ENCODE measurements at regions not wholly inside any gene's neighbourhood (a gene's known extent, or its start where the extent isn't known, plus 50 kb on each side); places are given as distances from the start of the nearest gene placed in this dataset.

- POLR2A ChIA-PET: no interaction called here
- no peaks in the 10 kb centered on the region; the same call in 1 of the 2 replicates for H3K27me3 Mint-ChIP-seq (ENCODE audit: low read depth)
- H3K4me1 Mint-ChIP-seq: peaks cover 5% of the 10 kb centered on the region
- H3K9me3 Mint-ChIP-seq: peaks cover 44% of the 10 kb centered on the region
- ATAC-seq: no peak
- H3K27ac Mint-ChIP-seq: no peak overlapping the region
- TF ChIP-seq FOXJ3 (CRISPR knock-in tag; IDR thresholded peaks at IDR 0.05; ENCODE audit: borderline replicate concordance) (no peak), PRRX2 (CRISPR knock-in tag; IDR thresholded peaks at IDR 0.05) (no peak), ETV6 (CRISPR knock-in tag; IDR thresholded peaks at IDR 0.05) (no peak), SMAD4 (CRISPR knock-in tag; IDR thresholded peaks at IDR 0.05) (no peak)
- no peak overlapping the region for H3K4me3 Mint-ChIP-seq
- no peak for DNase-seq (ENCODE audit: low spot score)
- H3K36me3 Mint-ChIP-seq: peaks cover 33% of the 10 kb centered on the region
- CTCF ChIA-PET: no interaction called here
Observed at GRCh38 chr21:27515676-27516075, 548.8 kb upstream of the ADAMTS5 start.

- no peaks in the 10 kb centered on the region; the same call in 1 of the 2 replicates for H3K27me3 Mint-ChIP-seq (ENCODE audit: low read depth)
- H3K36me3 Mint-ChIP-seq: peaks cover 23% of the 10 kb centered on the region
- ATAC-seq (no peak), DNase-seq (ENCODE audit: low spot score) (no peak)
- TF ChIP-seq ZNF423 (CRISPR knock-in tag; IDR thresholded peaks at IDR 0.05) (no peak), MYBL2 (CRISPR knock-in tag; IDR thresholded peaks at IDR 0.05) (no peak), NR3C1 (CRISPR knock-in tag; conservative IDR thresholded peaks at IDR 0.05; ENCODE audit: low read depth) (no peak), E2F1 (CRISPR knock-in tag; IDR thresholded peaks at IDR 0.05) (no peak), NR1H2 (CRISPR knock-in tag; IDR thresholded peaks at IDR 0.05) (no peak), PRDM15 (CRISPR knock-in tag; IDR thresholded peaks at IDR 0.05) (no peak), FOXP1 (CRISPR knock-in tag; IDR thresholded peaks at IDR 0.05; ENCODE audit: borderline replicate concordance) (no peak), JUN (CRISPR knock-in tag; IDR thresholded peaks at IDR 0.05) (no peak), NR2C2 (CRISPR knock-in tag; IDR thresholded peaks at IDR 0.05) (no peak), E2F4 (CRISPR knock-in tag; IDR thresholded peaks at IDR 0.05; ENCODE audit: borderline replicate concordance, low read depth) (no peak), TEAD1 (CRISPR knock-in tag; IDR thresholded peaks at IDR 0.05) (no peak), JAZF1 (CRISPR knock-in tag; IDR thresholded peaks at IDR 0.05) (no peak)
- H3K27ac Mint-ChIP-seq: no peak overlapping the region
- POLR2A ChIA-PET: no interaction called here
- CTCF ChIA-PET: no interaction called here
- no peak overlapping the region for H3K4me3 Mint-ChIP-seq
- H3K4me1 Mint-ChIP-seq: peaks cover 5% of the 10 kb centered on the region
- H3K9me3 Mint-ChIP-seq: peaks cover 28% of the 10 kb centered on the region
Observed at GRCh38 chr21:27513825-27514224, 546.9 kb upstream of the ADAMTS5 start.

- ChIA-PET POLR2A (no interaction called here), CTCF (no interaction called here)
- Mint-ChIP-seq H3K9me3 (peaks cover 20% of the 10 kb centered on the region), H3K27ac (no peak overlapping the region), H3K4me1 (peaks cover 5% of the 10 kb centered on the region), H3K36me3 (peaks cover 16% of the 10 kb centered on the region), H3K27me3 (ENCODE audit: low read depth) (no peaks in the 10 kb centered on the region; the same call in 1 of the 2 replicates), H3K4me3 (no peak overlapping the region)
- DNase-seq (ENCODE audit: low spot score) (no peak), ATAC-seq (no peak)
- TF ChIP-seq ZBTB43 (CRISPR knock-in tag; IDR thresholded peaks at IDR 0.05) (no peak), SMAD4 (CRISPR knock-in tag; IDR thresholded peaks at IDR 0.05) (no peak), NR2C2 (CRISPR knock-in tag; IDR thresholded peaks at IDR 0.05) (no peak), CBFB (CRISPR knock-in tag; IDR thresholded peaks at IDR 0.05; ENCODE audit: low read depth) (no peak), RELA (CRISPR knock-in tag; IDR thresholded peaks at IDR 0.05; ENCODE audit: borderline replicate concordance) (no peak), OVOL2 (CRISPR knock-in tag; IDR thresholded peaks at IDR 0.05; ENCODE audit: borderline replicate concordance) (no peak), IRF2 (CRISPR knock-in tag; IDR thresholded peaks at IDR 0.05; ENCODE audit: borderline replicate concordance, low read depth) (no peak), TCF7 (CRISPR knock-in tag; IDR thresholded peaks at IDR 0.05; ENCODE audit: low read depth) (no peak), SOX15 (CRISPR knock-in tag; IDR thresholded peaks at IDR 0.05) (no peak), ESRRA (CRISPR knock-in tag; IDR thresholded peaks at IDR 0.05; ENCODE audit: borderline replicate concordance) (no peak), FOXK1 (CRISPR knock-in tag; IDR thresholded peaks at IDR 0.05) (no peak), FOXP4 (CRISPR knock-in tag; IDR thresholded peaks at IDR 0.05) (no peak), TP53 (CRISPR knock-in tag; IDR thresholded peaks at IDR 0.05) (no peak)
Observed at GRCh38 chr21:27513016-27513415, 546.1 kb upstream of the ADAMTS5 start.
